Testis (tissue), 2 donors: ENCODE measurements at regions not wholly inside any gene's neighbourhood (a gene's known extent, or its start where the extent isn't known, plus 50 kb on each side); places are given as distances from the start of the nearest gene placed in this dataset.

Experiments used
- CTCF ChIP-seq, 3 experiments: fragments of 450-650 bp in 2 of 3; fragments of 200-600 bp in 1 of 3; sonication (generic) in 1 of 3; IDR thresholded peaks; one replicate each; pipeline ENCODE4 v1.5.1; 2016 to 2019; ENCODE audit warnings: antibody characterized with exemption in 3 of 3, mild to moderate bottlenecking in 2 of 3, moderate library complexity in 1 of 3
- POLR2A ChIP-seq: fragments of 450-650 bp; IDR thresholded peaks from one replicate; pipeline ENCODE4 v1.6.1; 2017; ENCODE audit warnings: antibody characterized with exemption, mild to moderate bottlenecking, moderate library complexity

- no peak for TF ChIP-seq CTCF (IDR thresholded peaks at IDR 0.05)
- no peak for TF ChIP-seq POLR2A
Measured at GRCh38 chr2:10211844-10212422, 89.4 kb downstream of the RRM2 start.
